Colonic mucosa (tissue), 4 donors: ENCODE measurements at regions not wholly inside any gene's neighbourhood (a gene's known extent, or its start where the extent isn't known, plus 50 kb on each side); places are given as distances from the start of the nearest gene placed in this dataset.

Experiments used
- DNase-seq: peaks from one replicate; pipeline ENCODE4 v3.0.0-alpha.2; 2020
- H3K27ac ChIP-seq: fragments of 200-600 bp; one replicate; pipeline ENCODE4 v1.8.0; 2021
- H3K27me3 ChIP-seq: fragments of 200-600 bp; one replicate; pipeline ENCODE4 v1.8.0; 2021
- H3K36me3 ChIP-seq: fragments of 200-600 bp; one replicate; pipeline ENCODE4 v1.8.0; 2021
- H3K4me1 ChIP-seq: fragments of 200-600 bp; one replicate; pipeline ENCODE4 v1.8.0; 2021; ENCODE audit warnings: mild to moderate bottlenecking
- H3K4me3 ChIP-seq: fragments of 200-600 bp; one replicate; pipeline ENCODE4 v1.8.0; 2021
- H3K9ac ChIP-seq, 2 donors: one replicate each; pipeline ENCODE4 v1.7.0; 2013; ENCODE audit warnings: control low read depth in 2 of 2, low read depth in 2 of 2, low read length in 2 of 2
- H3K9me3 ChIP-seq: fragments of 200-600 bp; one replicate; pipeline ENCODE4 v1.8.0; 2021
- CTCF ChIP-seq: fragments of 200-600 bp; IDR thresholded peaks from one replicate; pipeline ENCODE4 v1.8.0; 2022; ENCODE audit warnings: antibody characterized with exemption, mild to moderate bottlenecking
- intact Hi-C: fragments of 100-400 bp; cut with DNase I; formaldehyde crosslinking; loops from one replicate; pipeline ENCODE4 v1.14.1; 2022
- donor health status: healthy.
- donor health status: DM: no; HTN: no; CAD: no.
- donor health status: DM: no; HTN: no; CAD: no.

GRCh38 chr5:89878140-89879132 is 531.1 kb downstream of the CETN3 start:
- Histone ChIP-seq H3K9me3 (no peaks in the 10 kb centered on the region), H3K27ac (no peak overlapping the region), H3K4me1 (no peaks in the 10 kb centered on the region), H3K9ac (no peak overlapping the region), H3K36me3 (no peaks in the 10 kb centered on the region), H3K4me3 (no peak overlapping the region), H3K27me3 (no peaks in the 10 kb centered on the region)
- no peak for DNase-seq
- no peak for TF ChIP-seq CTCF
- intact Hi-C loops, result no loop called here

GRCh38 chr5:89871906-89872305 is 537.6 kb downstream of the CETN3 start:
- H3K27ac ChIP-seq, result no peak overlapping the region
- no peak for DNase-seq
- no peaks in the 10 kb centered on the region for H3K9me3 ChIP-seq
- H3K4me3 ChIP-seq, result no peak overlapping the region
- no peak for TF ChIP-seq CTCF
- intact Hi-C loops, result no loop called here
- H3K27me3 ChIP-seq, result no peaks in the 10 kb centered on the region
- H3K36me3 ChIP-seq, result no peaks in the 10 kb centered on the region
- no peak overlapping the region for H3K9ac ChIP-seq
- H3K4me1 ChIP-seq, result no peaks in the 10 kb centered on the region

GRCh38 chr5:89869346-89869745 is 540.2 kb downstream of the CETN3 start:
- Histone ChIP-seq H3K27ac (no peak overlapping the region), H3K9me3 (no peaks in the 10 kb centered on the region), H3K36me3 (no peaks in the 10 kb centered on the region), H3K9ac (no peak overlapping the region), H3K27me3 (no peaks in the 10 kb centered on the region), H3K4me1 (no peaks in the 10 kb centered on the region), H3K4me3 (no peak overlapping the region)
- intact Hi-C loops, result no loop called here
- TF ChIP-seq CTCF, result no peak
- DNase-seq, result no peak

GRCh38 chr5:89866410-89866809 is 543.1 kb downstream of the CETN3 start:
- H3K9me3 ChIP-seq, result no peaks in the 10 kb centered on the region
- H3K4me3 ChIP-seq, result no peak overlapping the region
- no peak for TF ChIP-seq CTCF
- no peaks in the 10 kb centered on the region for H3K36me3 ChIP-seq
- no peak overlapping the region for H3K27ac ChIP-seq
- no peaks in the 10 kb centered on the region for H3K4me1 ChIP-seq
- H3K9ac ChIP-seq, result no peak overlapping the region
- H3K27me3 ChIP-seq, result no peaks in the 10 kb centered on the region
- intact Hi-C loops, result no loop called here
- DNase-seq, result no peak

GRCh38 chr5:89864941-89865340 is 544.6 kb downstream of the CETN3 start:
- no peak overlapping the region for H3K9ac ChIP-seq
- intact Hi-C loops, result no loop called here
- no peak for DNase-seq
- TF ChIP-seq CTCF, result no peak
- no peaks in the 10 kb centered on the region for H3K27me3 ChIP-seq
- no peaks in the 10 kb centered on the region for H3K4me1 ChIP-seq
- no peak overlapping the region for H3K4me3 ChIP-seq
- H3K36me3 ChIP-seq, result no peaks in the 10 kb centered on the region
- H3K9me3 ChIP-seq, result no peaks in the 10 kb centered on the region
- H3K27ac ChIP-seq, result no peak overlapping the region
